ENCODE measurements at regions not wholly inside any gene's neighbourhood (a gene's known extent, or its start where the extent isn't known, plus 50 kb on each side); places are given as distances from the start of the nearest gene placed in this dataset.

- Histone ChIP-seq H3K4me1 (no peaks in the 10 kb centered on the region), H3K9me3 (no peaks in the 10 kb centered on the region), H3K36me3 (no peaks in the 10 kb centered on the region), H3K27me3 (no peaks in the 10 kb centered on the region), H3K27ac (no peak overlapping the region), H3K4me3 (no peak overlapping the region)
- intact Hi-C loops (cut with DNase I; ENCODE audit: low total_unique reads), result no loop called here
- DNase-seq (ENCODE audit: low spot score in 2 of 2), result no peak
- TF ChIP-seq, protein P1, sequence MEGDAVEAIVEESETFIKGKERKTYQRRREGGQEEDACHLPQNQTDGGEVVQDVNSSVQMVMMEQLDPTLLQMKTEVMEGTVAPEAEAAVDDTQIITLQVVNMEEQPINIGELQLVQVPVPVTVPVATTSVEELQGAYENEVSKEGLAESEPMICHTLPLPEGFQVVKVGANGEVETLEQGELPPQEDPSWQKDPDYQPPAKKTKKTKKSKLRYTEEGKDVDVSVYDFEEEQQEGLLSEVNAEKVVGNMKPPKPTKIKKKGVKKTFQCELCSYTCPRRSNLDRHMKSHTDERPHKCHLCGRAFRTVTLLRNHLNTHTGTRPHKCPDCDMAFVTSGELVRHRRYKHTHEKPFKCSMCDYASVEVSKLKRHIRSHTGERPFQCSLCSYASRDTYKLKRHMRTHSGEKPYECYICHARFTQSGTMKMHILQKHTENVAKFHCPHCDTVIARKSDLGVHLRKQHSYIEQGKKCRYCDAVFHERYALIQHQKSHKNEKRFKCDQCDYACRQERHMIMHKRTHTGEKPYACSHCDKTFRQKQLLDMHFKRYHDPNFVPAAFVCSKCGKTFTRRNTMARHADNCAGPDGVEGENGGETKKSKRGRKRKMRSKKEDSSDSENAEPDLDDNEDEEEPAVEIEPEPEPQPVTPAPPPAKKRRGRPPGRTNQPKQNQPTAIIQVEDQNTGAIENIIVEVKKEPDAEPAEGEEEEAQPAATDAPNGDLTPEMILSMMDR (IDR thresholded peaks at IDR 0.05), result no peak
- no peak for TF ChIP-seq POLR2A (IDR thresholded peaks at IDR 0.05)
- no peak for TF ChIP-seq POLR2AphosphoS5 (IDR thresholded peaks at IDR 0.05)
Measured at GRCh38 chr6:4665489-4666417, 110.5 kb upstream of the CDYL start.

- Histone ChIP-seq H3K36me3 (no peaks in the 10 kb centered on the region), H3K4me3 (no peak overlapping the region), H3K27me3 (no peaks in the 10 kb centered on the region), H3K9me3 (no peaks in the 10 kb centered on the region), H3K4me1 (no peaks in the 10 kb centered on the region), H3K27ac (peak overlapping the region in 1 of 2 donors; percentile 58)
- no peak for DNase-seq (ENCODE audit: low spot score in 2 of 2)
- intact Hi-C loops (cut with DNase I; ENCODE audit: low total_unique reads), result no loop called here
- TF ChIP-seq POLR2A (IDR thresholded peaks at IDR 0.05), result no peak
- no peak for TF ChIP-seq POLR2AphosphoS5 (IDR thresholded peaks at IDR 0.05)
- TF ChIP-seq, protein P1 (IDR thresholded peaks at IDR 0.05), result no peak
Measured at GRCh38 chr6:4664911-4665310, 111.3 kb upstream of the CDYL start.

DNA sequence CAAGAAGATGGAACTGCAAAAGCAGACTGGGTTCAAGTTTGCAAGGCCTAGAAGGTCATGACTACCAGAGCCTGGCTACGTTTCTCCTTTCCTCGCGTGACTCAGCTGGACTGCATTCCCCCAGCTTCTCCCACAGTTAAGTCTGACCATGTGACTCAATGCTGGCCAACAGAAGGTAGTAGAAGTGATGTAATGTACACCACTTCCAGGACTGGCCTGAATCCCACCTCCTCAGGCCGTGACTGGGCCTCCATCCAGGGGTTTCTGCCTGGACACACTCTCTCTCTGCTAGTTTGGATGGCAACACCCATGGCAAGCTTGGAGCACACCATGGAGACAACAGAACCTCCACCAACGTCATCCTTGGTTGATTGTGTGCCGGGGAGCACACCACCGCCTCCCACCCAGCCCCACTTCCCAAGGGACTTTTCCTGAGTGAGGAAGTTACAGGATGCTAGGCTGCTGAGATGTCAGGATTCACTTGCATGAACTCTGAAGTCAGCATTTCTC is 112.0 kb upstream of the CDYL start:
- no peaks in the 10 kb centered on the region for H3K9me3 ChIP-seq
- intact Hi-C loops (cut with DNase I; ENCODE audit: low total_unique reads), result no loop called here
- TF ChIP-seq POLR2A (IDR thresholded peaks at IDR 0.05) (no peak), POLR2AphosphoS5 (IDR thresholded peaks at IDR 0.05) (peak in 2 of 3 donors; percentile 29 to 64)
- H3K27ac ChIP-seq, result peak overlapping the region; percentile 10 to 58
- no peaks in the 10 kb centered on the region for H3K36me3 ChIP-seq
- H3K4me1 ChIP-seq, result no peaks in the 10 kb centered on the region
- H3K4me3 ChIP-seq, result no peak overlapping the region
- no peaks in the 10 kb centered on the region for H3K27me3 ChIP-seq
- peak in 1 of 2 donors; percentile 44 for DNase-seq (ENCODE audit: low spot score in 2 of 2)

DNA sequence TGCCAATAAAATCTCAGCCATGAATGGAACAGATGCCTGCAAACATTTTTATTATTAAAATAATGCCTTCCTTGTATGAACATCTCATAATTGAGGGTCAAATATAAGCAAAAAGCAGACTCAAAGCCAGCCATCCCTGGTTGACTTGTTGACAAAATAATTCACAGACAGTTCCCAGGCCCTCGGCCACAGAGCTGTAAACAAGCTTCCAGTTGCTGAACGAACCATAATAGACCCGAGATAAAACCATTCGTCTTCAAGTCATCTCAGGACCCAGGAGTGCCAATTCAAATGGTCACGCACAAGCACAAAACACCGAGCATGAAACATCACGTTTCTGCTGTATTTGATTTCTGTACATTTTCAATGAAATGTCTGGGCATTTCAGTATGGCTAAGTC is 113.3 kb upstream of the CDYL start:
- intact Hi-C loops (cut with DNase I; ENCODE audit: low total_unique reads), result no loop called here

GRCh38 chr6:4661391-4661790 is 114.8 kb upstream of the CDYL start:
- H3K4me1 ChIP-seq, result no peaks in the 10 kb centered on the region
- H3K36me3 ChIP-seq, result no peaks in the 10 kb centered on the region
- H3K9me3 ChIP-seq, result no peaks in the 10 kb centered on the region
- no peak overlapping the region for H3K27ac ChIP-seq
- DNase-seq (ENCODE audit: low spot score in 2 of 2), result no peak
- no peaks in the 10 kb centered on the region for H3K27me3 ChIP-seq
- TF ChIP-seq, protein P1 (IDR thresholded peaks at IDR 0.05), result no peak
- TF ChIP-seq POLR2A (IDR thresholded peaks at IDR 0.05) (no peak), POLR2AphosphoS5 (IDR thresholded peaks at IDR 0.05) (no peak)
- intact Hi-C loops (cut with DNase I; ENCODE audit: low total_unique reads), result no loop called here
- H3K4me3 ChIP-seq, result no peak overlapping the region

More for the DNA sequence above, 113.3 kb upstream of the CDYL start:
- H3K4me3 ChIP-seq, result no peak overlapping the region
- H3K27me3 ChIP-seq, result no peaks in the 10 kb centered on the region
- DNase-seq (ENCODE audit: low spot score in 2 of 2), result no peak
- no peak overlapping the region for H3K27ac ChIP-seq
- no peaks in the 10 kb centered on the region for H3K36me3 ChIP-seq
- H3K4me1 ChIP-seq, result no peaks in the 10 kb centered on the region
- TF ChIP-seq, protein P1 (IDR thresholded peaks at IDR 0.05), result no peak
- no peak for TF ChIP-seq POLR2A (IDR thresholded peaks at IDR 0.05)
- H3K9me3 ChIP-seq, result no peaks in the 10 kb centered on the region

All from breast epithelium (tissue), 4 donors.